BJ (cell line): ENCODE measurements at regions not wholly inside any gene's neighbourhood (a gene's known extent, or its start where the extent isn't known, plus 50 kb on each side); places are given as distances from the start of the nearest gene placed in this dataset.

Source experiments
- CTCF ChIA-PET: fragments of 350-600 bp; formaldehyde crosslinking; extraction: SDS; loops from one replicate; lab custom pipeline; 2021; ENCODE audit warnings: antibody characterized with exemption, inconsistent platforms; lab: Yijun Ruan, JAX
- POLR2A ChIA-PET: fragments of 300-600 bp; sonication (Branson Sonifier 250); formaldehyde crosslinking; extraction: SDS; loops from one replicate; lab custom pipeline; 2021; ENCODE audit warnings: antibody characterized with exemption; lab: Charles Lee
- DNase-seq: peaks from one replicate; pipeline ENCODE4 v3.0.0-alpha.2; 2011; ENCODE audit warnings: low read depth
- H3K27me3 ChIP-seq: 2 replicates; pipeline ENCODE4 v1.6.0; 2011; ENCODE audit warnings: low read length; ENCODE audit not compliant: control insufficient read depth, insufficient read depth
- H3K36me3 ChIP-seq: 2 replicates; pipeline ENCODE4 v1.5.1; 2011; ENCODE audit warnings: low read length; ENCODE audit not compliant: control insufficient read depth, insufficient read depth
- H3K4me3 ChIP-seq: 2 replicates; pipeline ENCODE4 v1.5.1; 2011; ENCODE audit warnings: low read depth, mild to moderate bottlenecking, control low read depth, low read length
- TF ChIP-seq, protein P1 (sequence below): IDR thresholded peaks from 2 replicates; pipeline ENCODE4 v1.5.1; 2011; ENCODE audit warnings: low read depth, mild to moderate bottlenecking, control low read depth, inconsistent platforms, low read length, moderate library complexity; ENCODE audit not compliant: insufficient read depth

DNA sequence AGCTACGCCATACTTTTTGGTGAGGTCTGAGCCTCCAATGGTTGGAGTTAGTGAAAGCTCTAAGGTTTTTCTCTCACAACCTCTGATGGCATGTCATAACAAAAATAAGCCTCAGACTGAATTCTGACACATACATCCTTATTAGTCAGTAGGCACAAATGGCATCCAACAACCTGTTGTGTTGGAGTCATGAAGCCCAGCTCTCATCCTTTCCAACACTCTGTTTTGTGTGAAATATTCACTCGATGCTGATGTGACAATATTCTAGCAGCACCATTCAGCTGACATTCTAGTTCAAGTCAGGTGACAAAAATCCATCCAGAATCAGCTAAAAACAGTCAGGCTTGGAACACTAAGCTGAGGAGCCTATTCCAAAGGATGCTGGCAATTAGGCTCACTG lies 603.2 kb upstream of the ID2 start:
- no peaks in the 10 kb centered on the region for H3K36me3 ChIP-seq
- no peak overlapping the region for H3K4me3 ChIP-seq
- H3K27me3 ChIP-seq, result no peaks in the 10 kb centered on the region
- TF ChIP-seq, protein P1, sequence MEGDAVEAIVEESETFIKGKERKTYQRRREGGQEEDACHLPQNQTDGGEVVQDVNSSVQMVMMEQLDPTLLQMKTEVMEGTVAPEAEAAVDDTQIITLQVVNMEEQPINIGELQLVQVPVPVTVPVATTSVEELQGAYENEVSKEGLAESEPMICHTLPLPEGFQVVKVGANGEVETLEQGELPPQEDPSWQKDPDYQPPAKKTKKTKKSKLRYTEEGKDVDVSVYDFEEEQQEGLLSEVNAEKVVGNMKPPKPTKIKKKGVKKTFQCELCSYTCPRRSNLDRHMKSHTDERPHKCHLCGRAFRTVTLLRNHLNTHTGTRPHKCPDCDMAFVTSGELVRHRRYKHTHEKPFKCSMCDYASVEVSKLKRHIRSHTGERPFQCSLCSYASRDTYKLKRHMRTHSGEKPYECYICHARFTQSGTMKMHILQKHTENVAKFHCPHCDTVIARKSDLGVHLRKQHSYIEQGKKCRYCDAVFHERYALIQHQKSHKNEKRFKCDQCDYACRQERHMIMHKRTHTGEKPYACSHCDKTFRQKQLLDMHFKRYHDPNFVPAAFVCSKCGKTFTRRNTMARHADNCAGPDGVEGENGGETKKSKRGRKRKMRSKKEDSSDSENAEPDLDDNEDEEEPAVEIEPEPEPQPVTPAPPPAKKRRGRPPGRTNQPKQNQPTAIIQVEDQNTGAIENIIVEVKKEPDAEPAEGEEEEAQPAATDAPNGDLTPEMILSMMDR, result no peak
- POLR2A ChIA-PET, result no interaction called here
- CTCF ChIA-PET, result no interaction called here
- DNase-seq, result no peak

GRCh38 chr2:8080063-8080462 lies 601.8 kb upstream of the ID2 start:
- Histone ChIP-seq H3K36me3 (no peaks in the 10 kb centered on the region), H3K27me3 (no peaks in the 10 kb centered on the region), H3K4me3 (no peak overlapping the region)
- TF ChIP-seq, protein P1, result no peak
- ChIA-PET POLR2A (no interaction called here), CTCF (no interaction called here)
- no peak for DNase-seq

DNA sequence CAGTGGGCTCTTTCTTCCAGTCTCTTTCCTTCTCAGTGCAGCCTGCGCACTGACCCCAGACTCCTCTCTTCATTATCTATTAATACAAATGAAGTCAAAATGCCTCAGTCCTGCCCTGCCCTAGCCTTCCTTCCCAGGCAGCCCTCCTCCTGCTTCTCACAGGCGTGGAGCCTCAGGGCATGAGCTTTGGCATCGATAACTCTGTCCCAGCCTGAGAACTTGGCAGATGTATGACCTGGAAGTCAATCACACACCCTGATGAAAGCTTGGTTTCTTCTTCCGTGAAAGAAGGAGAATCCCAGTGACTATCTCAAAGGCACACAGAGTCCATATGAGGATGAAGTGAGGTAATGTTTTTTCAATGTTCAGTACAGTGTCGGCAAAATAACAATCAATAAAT lies 600.7 kb upstream of the ID2 start:
- TF ChIP-seq, protein P1, result no peak
- POLR2A ChIA-PET, result no interaction called here
- no peak overlapping the region for H3K4me3 ChIP-seq
- CTCF ChIA-PET, result no interaction called here
- DNase-seq, result no peak
- no peaks in the 10 kb centered on the region for H3K36me3 ChIP-seq
- H3K27me3 ChIP-seq, result no peaks in the 10 kb centered on the region

DNA sequence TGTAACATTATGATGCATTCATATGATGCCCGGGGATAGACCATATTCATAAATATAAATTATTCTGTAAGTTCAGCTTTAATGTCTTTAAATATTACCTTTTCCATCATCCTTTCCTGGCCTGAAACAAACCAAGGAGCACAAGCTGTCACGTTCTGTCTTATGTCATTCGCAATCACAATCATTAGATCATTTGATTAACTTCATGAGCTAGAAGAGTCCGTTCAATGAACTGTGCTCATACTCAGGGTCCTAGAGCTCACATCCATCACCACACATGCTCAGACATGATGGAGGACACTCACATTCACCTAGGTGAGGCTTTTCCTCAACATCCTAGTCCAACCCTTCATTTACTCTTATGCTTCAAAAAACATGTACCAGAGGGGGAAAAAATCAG lies 599.0 kb upstream of the ID2 start:
- Histone ChIP-seq H3K4me3 (no peak overlapping the region), H3K27me3 (no peaks in the 10 kb centered on the region), H3K36me3 (no peaks in the 10 kb centered on the region)
- TF ChIP-seq, protein P1, result no peak
- CTCF ChIA-PET, result no interaction called here
- POLR2A ChIA-PET, result no interaction called here
- DNase-seq, result no peak

GRCh38 chr2:8086357-8086756 lies 595.5 kb upstream of the ID2 start:
- TF ChIP-seq, protein P1, result no peak
- H3K4me3 ChIP-seq, result no peak overlapping the region
- no peak for DNase-seq
- ChIA-PET CTCF (interaction anchor here (1.4 kb wide), 1 partner anchor 11 kb away, joined by 3 read pairs; no protein-coding TSS in a partner anchor), POLR2A (no interaction called here)
- H3K36me3 ChIP-seq, result no peaks in the 10 kb centered on the region
- H3K27me3 ChIP-seq, result no peaks in the 10 kb centered on the region
